OCI-LY3 (cell line): ENCODE measurements at regions not wholly inside any gene's neighbourhood (a gene's known extent, or its start where the extent isn't known, plus 50 kb on each side); places are given as distances from the start of the nearest gene placed in this dataset.
"Not testable (repeated sequence)": the region's sequence is repeated elsewhere in the genome, so short reads cannot be mapped to it uniquely, and the experiment has no call there.

Experiments
- CTCF ChIP-seq: fragments of 200-600, 300-600 bp; sonication (generic); IDR thresholded peaks from 2 replicates; pipeline ENCODE4 v1.5.1; 2014; ENCODE audit warnings: antibody characterized with exemption, low read length, low read depth
- EZH2phosphoT487 ChIP-seq: fragments of 200-600 bp; shearing (Covaris generic); IDR thresholded peaks from 2 replicates; pipeline ENCODE4 v1.6.1; 2018; ENCODE audit warnings: antibody characterized with exemption, mixed run types, low read depth

- not testable (repeated sequence) for TF ChIP-seq CTCF, EZH2phosphoT487
These were observed 714.9 kb upstream of the NOVA1 start for GRCh38 chr14:27312730-27313129.
